HepG2 (cell line): ENCODE measurements at regions not wholly inside any gene's neighbourhood (a gene's known extent, or its start where the extent isn't known, plus 50 kb on each side); places are given as distances from the start of the nearest gene placed in this dataset.

ENCODE experiments used
- CEBPB ChIP-seq: IDR thresholded peaks from 2 replicates; pipeline ENCODE4 v1.6.1; 2011; ENCODE audit warnings: low read depth, low read length, improper control_type of control experiment, borderline replicate concordance
- CHCHD3 ChIP-seq: sonication (generic); formaldehyde crosslinking; IDR thresholded peaks from 2 replicates; pipeline ENCODE4 v1.8.0; 2022; ENCODE audit warnings: mild to moderate bottlenecking, missing genetic modification reagents, moderate library complexity
- CTCF ChIP-seq: sonication (generic); formaldehyde crosslinking; IDR thresholded peaks from 2 replicates; pipeline ENCODE4 v1.5.0; 2020; ENCODE audit warnings: mild to moderate bottlenecking, missing genetic modification reagents, moderate library complexity
- MED1 ChIP-seq: sonication (generic); formaldehyde crosslinking; IDR thresholded peaks from 2 replicates; pipeline ENCODE4 v1.4.0; 2020; ENCODE audit warnings: missing genetic modification reagents
- MNT ChIP-seq: fragments of 450-650 bp; IDR thresholded peaks from 2 replicates; pipeline ENCODE4 v1.6.1; 2016
- NBN ChIP-seq: fragments of 450-650 bp; conservative IDR thresholded peaks from 2 replicates; pipeline ENCODE4 v1.6.1; 2017
- POLR2G ChIP-seq: fragments of 200-400 bp; formaldehyde crosslinking; IDR thresholded peaks from 2 replicates; pipeline ENCODE4 v1.6.1; 2018; ENCODE audit warnings: mild to moderate bottlenecking, low read depth, low read length, moderate library complexity
- TBX3 ChIP-seq: fragments of 450-650 bp; IDR thresholded peaks from 2 replicates; pipeline ENCODE4 v1.6.1; 2017; ENCODE audit warnings: antibody characterized with exemption, mild to moderate bottlenecking, inconsistent platforms, borderline replicate concordance
- TCF12 ChIP-seq, 2 experiments: fragments of 450-650 bp in 1 of 2; sonication (generic) in 1 of 2; formaldehyde crosslinking in 1 of 2; IDR thresholded peaks; 2 replicates each; pipeline versions ENCODE4 v1.6.1 to v1.8.0; 2017 to 2022; ENCODE audit warnings: antibody characterized with exemption in 1 of 2, mild to moderate bottlenecking in 1 of 2, missing genetic modification reagents in 1 of 2, moderate library complexity in 1 of 2
- TCF7 ChIP-seq: sonication (generic); IDR thresholded peaks from 2 replicates; pipeline ENCODE4 v1.6.1; 2016; ENCODE audit warnings: antibody characterized with exemption, low read depth
- YEATS4 ChIP-seq: sonication (generic); formaldehyde crosslinking; IDR thresholded peaks from 2 replicates; pipeline ENCODE4 v1.4.0; 2020; ENCODE audit warnings: missing genetic modification reagents, borderline replicate concordance
- ZKSCAN1 ChIP-seq: fragments of 150-350 bp; IDR thresholded peaks from 2 replicates; pipeline ENCODE4 v1.6.1; 2014; ENCODE audit warnings: low read length

DNA sequence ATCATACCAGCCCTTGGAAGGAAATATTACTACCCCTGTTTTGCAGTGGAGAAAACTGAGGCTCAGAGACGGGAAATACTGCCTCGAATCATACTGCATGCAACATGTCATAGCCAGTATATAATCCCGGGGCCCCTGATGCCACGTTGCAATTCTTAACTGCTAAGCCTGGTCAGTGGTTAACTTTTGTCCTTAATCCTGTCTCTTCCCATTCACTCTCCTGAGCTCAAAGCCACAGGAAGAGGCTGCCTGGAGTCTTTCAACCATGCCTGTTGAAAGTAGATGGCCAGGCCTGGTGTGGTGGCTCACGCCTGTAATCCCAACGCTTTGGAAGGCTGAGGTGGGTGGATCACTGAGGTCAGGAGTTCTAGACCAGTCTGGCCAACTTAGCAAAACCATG is 166.6 kb downstream of the MIAT start:
- TF ChIP-seq TCF12 (IDR thresholded peaks at IDR 0.05) (no peak), TCF12 (CRISPR knock-in tag; IDR thresholded peaks at IDR 0.05) (no peak), YEATS4 (CRISPR knock-in tag) (no peak), POLR2G (no peak), NBN (no peak), CEBPB (no peak), MED1 (CRISPR knock-in tag) (no peak), ZKSCAN1 (no peak), CHCHD3 (no peak), CTCF (no peak), MNT (no peak), TCF7 (no peak), TBX3 (no peak)
